CD14-positive monocyte (primary cell): ENCODE measurements at regions not wholly inside any gene's neighbourhood (a gene's known extent, or its start where the extent isn't known, plus 50 kb on each side); places are given as distances from the start of the nearest gene placed in this dataset.

Source experiments
- DNase-seq, 3 donors: peaks; one replicate each; pipeline ENCODE4 v3.0.0-alpha.2; 2011 to 2022
- H2AFZ ChIP-seq: 2 replicates; pipeline ENCODE4 v1.6.0; 2012; ENCODE audit warnings: mild to moderate bottlenecking, low read depth, low read length, inconsistent platforms; ENCODE audit not compliant: insufficient read depth, poor library complexity, severe bottlenecking
- H3K27ac ChIP-seq, 2 donors: 1 replicate in 1 of 2; 2 replicates in 1 of 2; pipeline ENCODE4 v1.5.1; 2012 to 2013; ENCODE audit warnings: low read length in 2 of 2, control low read depth in 1 of 2, inconsistent platforms in 1 of 2, low read depth in 1 of 2, mild to moderate bottlenecking in 1 of 2
- H3K27me3 ChIP-seq, 2 donors: one replicate each; pipeline versions ENCODE4 v1.6.0 to v1.6.1; 2011 to 2013; ENCODE audit warnings: low read length in 2 of 2; ENCODE audit not compliant: control insufficient read depth in 2 of 2, insufficient read depth in 2 of 2
- H3K36me3 ChIP-seq, 2 donors: replicated peaks in 1 of 2; 1 replicate in 1 of 2; 2 replicates in 1 of 2; pipeline versions ENCODE4 v1.5.1 to v1.6.1; 2012 to 2013; ENCODE audit warnings: low read length in 2 of 2, control low read depth in 1 of 2, inconsistent platforms in 1 of 2, mild to moderate bottlenecking in 1 of 2; ENCODE audit not compliant: insufficient read depth in 2 of 2, control insufficient read depth in 1 of 2
- H3K4me1 ChIP-seq, 2 donors: 1 replicate in 1 of 2; 2 replicates in 1 of 2; pipeline versions ENCODE4 v1.5.1 to v1.6.1; 2012 to 2013; ENCODE audit warnings: low read length in 2 of 2, control low read depth in 1 of 2, inconsistent platforms in 1 of 2, mild to moderate bottlenecking in 1 of 2, moderate library complexity in 1 of 2; ENCODE audit not compliant: insufficient read depth in 2 of 2, control insufficient read depth in 1 of 2
- H3K4me2 ChIP-seq: replicated peaks from 2 replicates; pipeline ENCODE3; 2012; ENCODE audit warnings: low read length, moderate library complexity, mild to moderate bottlenecking; ENCODE audit not compliant: poor library complexity, severe bottlenecking; ENCODE audit errors: extremely low read depth
- H3K4me3 ChIP-seq, 3 experiments: fragments of 200-600 bp in 1 of 3; sonication (generic) in 1 of 3; replicated peaks in 1 of 3; 1 replicate in 2 of 3; 2 replicates in 1 of 3; pipeline ENCODE4 v1.5.1; 2011 to 2013; ENCODE audit warnings: low read length in 3 of 3, mild to moderate bottlenecking in 3 of 3, control low read depth in 2 of 3, low read depth in 2 of 3, inconsistent platforms in 1 of 3, moderate library complexity in 1 of 3
- H3K79me2 ChIP-seq: 2 replicates; pipeline ENCODE4 v1.6.0; 2012; ENCODE audit warnings: mild to moderate bottlenecking, control low read depth, inconsistent platforms, low read length, moderate library complexity; ENCODE audit not compliant: insufficient read depth
- H3K9ac ChIP-seq: 2 replicates; pipeline ENCODE4 v1.6.0; 2017; ENCODE audit warnings: low read length, mild to moderate bottlenecking; ENCODE audit not compliant: insufficient read depth, poor library complexity, severe bottlenecking
- H3K9me3 ChIP-seq, 2 donors: replicated peaks in 1 of 2; 1 replicate in 1 of 2; 2 replicates in 1 of 2; pipeline versions ENCODE4 v1.5.1 to v1.6.1; 2012 to 2013; ENCODE audit warnings: low read length in 2 of 2, control low read depth in 1 of 2; ENCODE audit not compliant: control insufficient read depth in 1 of 2, insufficient read depth in 1 of 2
- H4K20me1 ChIP-seq: 2 replicates; pipeline ENCODE4 v1.6.0; 2012; ENCODE audit warnings: mild to moderate bottlenecking, low read length, control low read depth, moderate library complexity; ENCODE audit not compliant: insufficient read depth
- H3K27ac Mint-ChIP-seq, 7 donors: one replicate each; pipeline ENCODE4 v1.8.0; 2020; ENCODE audit warnings: mild to moderate bottlenecking in 7 of 7, mixed read lengths in 7 of 7, moderate library complexity in 6 of 7, inconsistent platforms in 2 of 7
- H3K27me3 Mint-ChIP-seq, 3 donors: one replicate each; pipeline ENCODE4 v1.8.0; 2021 to 2022; ENCODE audit warnings: low read depth in 3 of 3, mild to moderate bottlenecking in 3 of 3, mixed read lengths in 3 of 3, moderate library complexity in 3 of 3, inconsistent platforms in 1 of 3
- H3K36me3 Mint-ChIP-seq, 2 donors: one replicate each; pipeline ENCODE4 v1.8.0; 2020; ENCODE audit warnings: mixed read lengths in 2 of 2, inconsistent platforms in 1 of 2, mild to moderate bottlenecking in 1 of 2
- H3K4me1 Mint-ChIP-seq: one replicate; pipeline ENCODE4 v1.8.0; 2020; ENCODE audit warnings: mild to moderate bottlenecking, mixed read lengths
- H3K4me3 Mint-ChIP-seq, 2 donors: one replicate each; pipeline ENCODE4 v1.8.0; 2020; ENCODE audit warnings: mild to moderate bottlenecking in 2 of 2, mixed read lengths in 2 of 2, moderate library complexity in 1 of 2
- H3K9me3 Mint-ChIP-seq, 7 donors: one replicate each; pipeline ENCODE4 v1.8.0; 2020 to 2022; ENCODE audit warnings: mixed read lengths in 7 of 7, mild to moderate bottlenecking in 6 of 7, moderate library complexity in 6 of 7, inconsistent platforms in 2 of 7
- CTCF ChIP-seq: fragments of 200-600 bp; IDR thresholded peaks from one replicate; pipeline ENCODE4 v1.8.0; 2022; ENCODE audit warnings: antibody characterized with exemption, mild to moderate bottlenecking
- WGBS: methylation state at CpG from one replicate; pipeline ENCODE4 v1.1.5; 2013; ENCODE audit warnings: missing lambda C conversion rate; ENCODE audit not compliant: insufficient coverage; 5-methylcytosine and 5-hydroxymethylcytosine counted together
- intact Hi-C, 2 donors: fragments of 100-400 bp; cut with micrococcal nuclease; formaldehyde crosslinking; loops; one replicate each; pipeline versions ENCODE4 v1.15.0 to v1.15.1; 2023

GRCh38 chr15:66999046-66999968 is 66.1 kb upstream of the SMAD3 start:
- Histone ChIP-seq H3K79me2 (no peaks in the 10 kb centered on the region), H2AFZ (no peak overlapping the region), H3K27ac (no peak overlapping the region), H3K4me2 (no peak overlapping the region), H3K36me3 (no peaks in the 10 kb centered on the region), H3K4me1 (peaks cover 6 to 8% of the 10 kb centered on the region in 2 donors), H3K4me3 (no peak overlapping the region), H3K9ac (no peak overlapping the region), H3K27me3 (no peaks in the 10 kb centered on the region), H4K20me1 (no peaks in the 10 kb centered on the region), H3K9me3 (no peaks in the 10 kb centered on the region)
- Mint-ChIP-seq H3K4me3 (no peak overlapping the region), H3K9me3 (peaks cover 0 to 11% (median 6%) of the 10 kb centered on the region in 7 donors), H3K27me3 (no peaks in the 10 kb centered on the region), H3K27ac (no peak overlapping the region), H3K36me3 (peaks cover 0 to 4% of the 10 kb centered on the region in 2 donors), H3K4me1 (peaks cover 12% of the 10 kb centered on the region)
- no peak for TF ChIP-seq CTCF
- DNase-seq = peak; percentile 16 to 42 (median 30)
- WGBS = no CpG with 5 or more reads among the region's 1 CpG
- intact Hi-C loops = no loop called here

- Histone ChIP-seq H3K79me2 (no peaks in the 10 kb centered on the region), H3K4me1 (peaks cover 18 to 19% of the 10 kb centered on the region in 2 donors), H4K20me1 (no peaks in the 10 kb centered on the region), H3K9ac (no peak overlapping the region), H3K9me3 (no peaks in the 10 kb centered on the region), H3K27ac (no peak overlapping the region), H3K4me2 (no peak overlapping the region), H3K27me3 (no peaks in the 10 kb centered on the region), H3K36me3 (no peaks in the 10 kb centered on the region), H3K4me3 (no peak overlapping the region), H2AFZ (no peak overlapping the region)
- peaks cover 22% of the 10 kb centered on the region for H3K4me1 Mint-ChIP-seq
- peak overlapping the region in 1 of 7 donors; percentile 56 for H3K27ac Mint-ChIP-seq
- peaks cover 0 to 4% of the 10 kb centered on the region in 2 donors for H3K36me3 Mint-ChIP-seq
- no peak overlapping the region for H3K4me3 Mint-ChIP-seq
- H3K9me3 Mint-ChIP-seq = peaks cover 0 to 11% (median 6%) of the 10 kb centered on the region in 7 donors
- WGBS = 100% methylated on average over 1 of the region's 14 CpGs
- H3K27me3 Mint-ChIP-seq = no peaks in the 10 kb centered on the region
- intact Hi-C loops = loop anchor here in 1 of 2 donors (5.0 kb wide), 1 partner anchor 66 kb away; the partner anchor contains the start of gene SMAD3
- DNase-seq = no peak
- no peak for TF ChIP-seq CTCF
Observed at GRCh38 chr15:67000896-67001295, 64.5 kb upstream of the SMAD3 start.
